ENCODE measurements at regions not wholly inside any gene's neighbourhood (a gene's known extent, or its start where the extent isn't known, plus 50 kb on each side); places are given as distances from the start of the nearest gene placed in this dataset.

DNA sequence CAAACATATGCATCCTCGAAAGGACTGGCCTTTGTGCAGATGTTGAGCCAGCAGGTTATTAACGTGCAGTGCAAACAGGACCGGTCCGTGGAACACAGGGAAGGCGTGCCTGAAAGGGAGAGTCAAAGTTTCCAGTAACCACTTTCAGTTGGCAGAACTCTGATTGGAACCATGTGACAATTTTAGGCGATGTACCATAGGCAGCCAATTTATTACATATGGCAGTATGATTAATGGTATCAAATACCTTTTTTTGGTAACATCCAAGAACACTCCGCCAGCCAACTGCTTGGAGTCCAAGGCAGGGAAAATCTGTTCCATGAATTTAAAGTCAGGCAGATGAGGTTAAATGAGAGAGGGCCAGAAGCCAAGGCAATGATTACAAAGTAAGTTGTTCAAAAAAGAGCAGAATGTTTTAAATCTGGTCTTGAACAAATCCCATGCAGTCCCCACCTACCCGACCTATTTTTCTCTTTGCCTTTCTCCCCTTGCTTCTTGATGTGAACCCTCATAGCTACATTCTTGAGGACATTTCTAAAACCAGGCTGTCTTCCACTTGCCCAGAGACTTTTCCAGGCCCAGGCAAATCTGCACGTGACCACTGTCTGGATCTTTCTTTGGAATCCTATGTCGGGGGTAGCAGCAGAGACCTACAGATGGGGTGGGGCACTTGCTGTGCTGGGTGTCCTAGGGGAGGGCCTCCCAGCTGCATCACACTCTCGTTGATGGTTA lies 351.7 kb downstream of the HRH4 start:
- H3K36me3 Mint-ChIP-seq (ENCODE audit: insufficient read depth, unreplicated experiment): no peaks in the 10 kb centered on the region
- no peaks in the 10 kb centered on the region for H3K9me3 Mint-ChIP-seq (ENCODE audit: low read depth, unreplicated experiment)
- DNase-seq: no peak
- TF ChIP-seq, protein P1, sequence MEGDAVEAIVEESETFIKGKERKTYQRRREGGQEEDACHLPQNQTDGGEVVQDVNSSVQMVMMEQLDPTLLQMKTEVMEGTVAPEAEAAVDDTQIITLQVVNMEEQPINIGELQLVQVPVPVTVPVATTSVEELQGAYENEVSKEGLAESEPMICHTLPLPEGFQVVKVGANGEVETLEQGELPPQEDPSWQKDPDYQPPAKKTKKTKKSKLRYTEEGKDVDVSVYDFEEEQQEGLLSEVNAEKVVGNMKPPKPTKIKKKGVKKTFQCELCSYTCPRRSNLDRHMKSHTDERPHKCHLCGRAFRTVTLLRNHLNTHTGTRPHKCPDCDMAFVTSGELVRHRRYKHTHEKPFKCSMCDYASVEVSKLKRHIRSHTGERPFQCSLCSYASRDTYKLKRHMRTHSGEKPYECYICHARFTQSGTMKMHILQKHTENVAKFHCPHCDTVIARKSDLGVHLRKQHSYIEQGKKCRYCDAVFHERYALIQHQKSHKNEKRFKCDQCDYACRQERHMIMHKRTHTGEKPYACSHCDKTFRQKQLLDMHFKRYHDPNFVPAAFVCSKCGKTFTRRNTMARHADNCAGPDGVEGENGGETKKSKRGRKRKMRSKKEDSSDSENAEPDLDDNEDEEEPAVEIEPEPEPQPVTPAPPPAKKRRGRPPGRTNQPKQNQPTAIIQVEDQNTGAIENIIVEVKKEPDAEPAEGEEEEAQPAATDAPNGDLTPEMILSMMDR (IDR thresholded peaks at IDR 0.05; ENCODE audit: unreplicated experiment): no peak
- intact Hi-C loops (cut with micrococcal nuclease; ENCODE audit: unreplicated experiment): no loop called here
- H3K4me3 Mint-ChIP-seq (ENCODE audit: low read depth, unreplicated experiment): no peak overlapping the region
- BruUV-seq (replicated peaks): no TSS peak
- H3K27ac Mint-ChIP-seq (ENCODE audit: unreplicated experiment): no peak overlapping the region
- no peaks in the 10 kb centered on the region for H3K4me1 Mint-ChIP-seq (ENCODE audit: low read depth, unreplicated experiment)
- peaks cover 66% of the 10 kb centered on the region for H3K27me3 Mint-ChIP-seq (ENCODE audit: unreplicated experiment)
- CTCF ChIA-PET: no interaction called here

DNA sequence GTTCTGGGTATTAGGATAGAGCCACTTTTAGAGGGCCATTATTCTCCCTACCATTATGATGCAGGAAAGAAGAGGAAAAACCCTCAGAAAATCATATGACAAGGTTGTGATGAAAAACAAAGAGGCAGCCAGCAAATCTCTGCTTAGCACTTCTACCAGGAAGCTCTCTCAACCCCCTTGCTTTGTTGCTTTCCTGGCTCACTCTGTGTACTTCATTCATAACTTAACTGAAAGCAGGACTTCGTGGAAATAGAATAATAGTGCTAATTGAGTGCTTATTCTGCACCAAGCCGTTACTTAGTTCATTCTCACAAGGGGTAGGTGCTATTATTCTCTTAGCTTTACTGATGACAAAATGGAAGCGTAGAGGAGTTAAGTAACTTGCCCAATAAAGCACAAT lies 354.1 kb downstream of the HRH4 start:
- TF ChIP-seq, protein P1 (IDR thresholded peaks at IDR 0.05; ENCODE audit: unreplicated experiment): no peak
- no peaks in the 10 kb centered on the region for H3K9me3 Mint-ChIP-seq (ENCODE audit: low read depth, unreplicated experiment)

GRCh38 chr18:24817150-24817549 lies 356.7 kb downstream of the HRH4 start:
- CTCF ChIA-PET: no interaction called here
- Mint-ChIP-seq H3K9me3 (ENCODE audit: low read depth, unreplicated experiment) (no peaks in the 10 kb centered on the region), H3K4me3 (ENCODE audit: low read depth, unreplicated experiment) (no peak overlapping the region), H3K36me3 (ENCODE audit: insufficient read depth, unreplicated experiment) (no peaks in the 10 kb centered on the region), H3K27ac (ENCODE audit: unreplicated experiment) (no peak overlapping the region), H3K4me1 (ENCODE audit: low read depth, unreplicated experiment) (no peaks in the 10 kb centered on the region), H3K27me3 (ENCODE audit: unreplicated experiment) (peaks cover 98% of the 10 kb centered on the region)
- no peak for DNase-seq
- intact Hi-C loops (cut with micrococcal nuclease; ENCODE audit: unreplicated experiment): no loop called here
- BruUV-seq (replicated peaks): no TSS peak
- TF ChIP-seq, protein P1 (IDR thresholded peaks at IDR 0.05; ENCODE audit: unreplicated experiment): no peak

More for the DNA sequence above, 354.1 kb downstream of the HRH4 start:
- no peak for DNase-seq
- peaks cover 76% of the 10 kb centered on the region for H3K27me3 Mint-ChIP-seq (ENCODE audit: unreplicated experiment)
- H3K36me3 Mint-ChIP-seq (ENCODE audit: insufficient read depth, unreplicated experiment): no peaks in the 10 kb centered on the region
- intact Hi-C loops (cut with micrococcal nuclease; ENCODE audit: unreplicated experiment): no loop called here
- no peaks in the 10 kb centered on the region for H3K4me1 Mint-ChIP-seq (ENCODE audit: low read depth, unreplicated experiment)
- no TSS peak for BruUV-seq (replicated peaks)
- H3K27ac Mint-ChIP-seq (ENCODE audit: unreplicated experiment): no peak overlapping the region
- CTCF ChIA-PET: no interaction called here
- H3K4me3 Mint-ChIP-seq (ENCODE audit: low read depth, unreplicated experiment): no peak overlapping the region

- Mint-ChIP-seq H3K4me3 (ENCODE audit: low read depth, unreplicated experiment) (no peak overlapping the region), H3K27ac (ENCODE audit: unreplicated experiment) (no peak overlapping the region), H3K27me3 (ENCODE audit: unreplicated experiment) (peaks cover 98% of the 10 kb centered on the region), H3K9me3 (ENCODE audit: low read depth, unreplicated experiment) (no peaks in the 10 kb centered on the region), H3K36me3 (ENCODE audit: insufficient read depth, unreplicated experiment) (no peaks in the 10 kb centered on the region), H3K4me1 (ENCODE audit: low read depth, unreplicated experiment) (no peaks in the 10 kb centered on the region)
- BruUV-seq (replicated peaks): no TSS peak
- intact Hi-C loops (cut with micrococcal nuclease; ENCODE audit: unreplicated experiment): no loop called here
- no peak for DNase-seq
- CTCF ChIA-PET: no interaction called here
- TF ChIP-seq, protein P1 (IDR thresholded peaks at IDR 0.05; ENCODE audit: unreplicated experiment): no peak
These were observed 357.3 kb downstream of the HRH4 start for GRCh38 chr18:24817587-24818371.
